ENCODE measurements at regions not wholly inside any gene's neighbourhood (a gene's known extent, or its start where the extent isn't known, plus 50 kb on each side); places are given as distances from the start of the nearest gene placed in this dataset.

DNA sequence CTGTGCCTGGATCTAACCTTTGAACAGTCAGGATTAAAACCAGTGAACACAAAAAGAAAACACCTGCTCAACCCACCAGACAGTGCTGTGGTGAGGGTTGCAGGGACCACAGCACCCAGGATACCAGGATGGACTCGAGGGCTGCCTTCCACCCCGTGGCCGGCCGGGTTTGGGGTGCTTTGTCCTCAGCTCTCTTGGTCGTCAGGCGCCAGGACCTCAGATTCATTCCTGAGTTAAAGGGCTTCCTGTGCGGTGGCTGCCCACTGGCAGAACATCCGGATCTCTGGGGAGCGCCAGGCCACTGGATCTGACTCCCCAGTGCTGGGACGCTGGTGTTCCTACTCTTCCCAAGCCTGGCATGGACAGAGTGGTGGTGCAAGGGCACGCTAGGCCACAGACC, 239.8 kb downstream of the TFCP2L1 start:
- no peak for TF ChIP-seq FOXA1 (IDR thresholded peaks at IDR 0.05)
- TF ChIP-seq SP1 (IDR thresholded peaks at IDR 0.05): no peak
- no peak for TF ChIP-seq NFRKB (IDR thresholded peaks at IDR 0.05)
- no peak for TF ChIP-seq FOXM1 (IDR thresholded peaks at IDR 0.05; ENCODE audit: borderline replicate concordance)
- TF ChIP-seq ZNF384 (IDR thresholded peaks at IDR 0.05): no peak
- TF ChIP-seq SUZ12 (IDR thresholded peaks at IDR 0.05): no peak
- TF ChIP-seq CTBP1 (IDR thresholded peaks at IDR 0.05; ENCODE audit: borderline replicate concordance): no peak
- TF ChIP-seq ELF4 (IDR thresholded peaks at IDR 0.05): no peak
- no peak for TF ChIP-seq TARDBP (IDR thresholded peaks at IDR 0.05)
